ENCODE measurements at regions not wholly inside any gene's neighbourhood (a gene's known extent, or its start where the extent isn't known, plus 50 kb on each side); places are given as distances from the start of the nearest gene placed in this dataset.
A peak's percentile ranks its signal among the peaks of the same experiment; 100 is the strongest.

DNA sequence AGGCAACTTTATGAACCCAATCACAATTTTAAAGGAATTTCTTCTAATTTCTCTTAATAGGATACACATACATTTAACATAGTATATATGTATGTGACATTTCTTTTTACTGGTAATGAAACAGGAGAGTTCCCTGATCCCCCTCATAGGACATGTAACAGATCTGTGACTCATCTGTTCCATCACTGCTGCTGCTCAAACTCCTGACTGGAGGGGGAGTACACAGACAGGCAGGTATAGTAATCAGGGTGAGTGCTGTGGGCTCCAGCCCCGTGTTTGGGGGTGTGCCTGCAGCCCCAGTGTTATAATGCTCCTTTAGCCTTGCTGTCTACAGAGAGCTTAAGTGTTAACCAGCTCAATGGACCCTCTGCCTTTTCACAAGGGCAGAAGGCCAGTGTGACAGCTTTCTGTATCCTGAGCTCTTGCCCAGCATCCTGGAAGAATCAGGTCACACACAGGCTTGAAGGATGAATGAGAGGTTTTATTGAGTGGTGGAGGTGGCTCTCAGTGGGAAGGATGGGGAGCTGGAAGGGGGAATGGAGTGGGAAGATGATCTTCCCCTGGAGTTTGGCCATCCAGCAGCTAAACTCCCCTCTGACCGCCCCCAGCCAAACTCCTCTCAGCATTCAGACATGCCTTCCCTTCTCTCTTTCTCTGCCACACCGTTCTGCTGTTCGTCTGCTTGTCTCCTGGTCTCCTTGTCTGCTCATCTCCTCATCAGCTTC is 161.3 kb downstream of the ZNF608 start:
- no peak for DNase-seq (ENCODE audit: low spot score)

DNA sequence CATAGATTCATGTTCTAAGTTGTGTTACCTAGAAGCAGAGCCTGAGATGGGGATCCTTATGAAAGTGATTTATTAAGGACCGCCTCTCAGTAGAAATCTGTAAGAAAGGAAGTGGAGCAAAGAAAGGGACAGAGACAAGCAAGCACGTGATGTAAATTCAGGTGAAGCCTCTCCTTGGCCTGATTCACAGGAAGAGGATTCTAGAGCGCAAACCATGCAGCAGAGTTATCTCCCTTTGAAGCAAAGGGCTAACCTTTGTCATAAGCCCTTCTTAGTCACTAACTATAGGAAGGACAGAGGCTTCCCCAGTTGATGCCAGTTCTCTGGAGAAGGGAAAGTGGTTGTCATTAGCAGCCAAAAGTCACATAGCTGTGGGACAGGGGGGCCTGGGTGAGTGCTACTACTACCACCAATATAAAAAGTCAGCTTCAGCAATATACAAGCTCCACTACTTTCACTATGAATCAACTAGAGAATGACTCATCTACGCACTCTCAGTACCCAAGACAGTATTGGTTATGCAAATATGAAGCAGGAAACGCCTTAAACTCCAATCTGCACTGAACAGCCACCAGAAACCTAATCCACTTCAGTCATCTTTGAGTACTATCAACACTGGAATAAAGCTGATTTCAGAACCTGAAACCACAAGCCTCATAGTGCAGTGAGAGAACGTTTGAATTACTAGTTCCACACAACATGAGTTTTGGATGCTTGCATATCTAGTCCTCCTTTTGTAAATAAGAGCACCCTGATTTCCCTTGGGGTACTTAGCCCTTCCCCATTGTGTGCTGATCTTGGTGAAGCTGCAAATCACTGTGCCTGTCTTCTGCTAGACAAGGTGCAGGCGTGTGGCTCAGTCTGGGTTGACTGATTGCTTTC is 162.7 kb downstream of the ZNF608 start:
- peak; percentile 10 for DNase-seq (ENCODE audit: low spot score)

DNA sequence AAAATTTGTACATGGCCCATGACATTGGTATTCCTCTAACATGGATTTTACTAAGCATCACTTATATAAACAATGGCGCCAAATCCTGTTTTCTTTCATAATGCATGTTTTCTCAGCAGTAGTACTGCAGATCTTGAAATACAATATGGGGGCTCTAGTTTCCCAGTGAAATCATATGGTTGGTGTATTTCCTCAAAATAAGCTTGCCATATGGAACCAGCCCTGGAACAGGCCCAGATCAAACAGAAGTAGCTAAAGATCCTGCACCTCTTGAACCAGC is 163.9 kb downstream of the ZNF608 start:
- no peak for DNase-seq (ENCODE audit: low spot score)

DNA sequence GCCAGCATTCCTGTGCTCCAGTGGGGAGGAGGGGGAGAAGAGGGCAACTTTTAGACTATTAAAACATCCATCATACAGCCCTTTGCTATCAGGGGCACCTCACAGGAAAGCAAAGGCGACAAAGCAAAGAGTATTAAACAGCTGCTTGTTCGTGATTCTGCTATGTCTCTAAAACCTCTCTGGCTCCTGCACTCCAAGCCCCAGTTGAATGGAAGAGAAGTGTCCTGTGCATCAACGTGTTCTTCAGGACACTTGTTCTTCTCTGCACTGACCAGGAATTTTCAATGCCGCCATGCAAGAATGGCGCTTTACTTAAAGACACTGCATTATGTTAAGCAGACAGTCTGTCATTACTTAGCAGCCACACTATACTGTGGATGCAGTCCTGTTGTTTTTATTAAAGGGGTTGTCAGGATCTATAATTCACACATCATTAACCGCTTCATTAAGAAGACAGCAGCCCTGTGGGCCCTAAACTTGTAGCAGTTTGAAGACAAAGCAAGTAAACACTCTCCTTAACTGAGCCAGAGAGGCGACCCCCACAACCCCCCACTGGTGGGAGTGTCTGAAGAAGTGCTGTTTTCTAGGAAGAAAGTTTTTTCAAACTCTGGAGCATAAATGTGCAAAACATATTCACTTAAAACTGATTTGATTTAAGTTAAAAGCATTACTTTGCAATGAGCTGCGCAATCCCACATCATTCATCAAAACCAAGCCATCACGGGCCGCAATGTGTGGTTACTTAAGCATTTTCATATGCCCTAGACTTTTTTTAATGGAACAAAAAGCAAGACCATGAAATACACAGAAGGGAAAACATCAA is 164.5 kb downstream of the ZNF608 start:
- DNase-seq (ENCODE audit: low spot score) = no peak

DNA sequence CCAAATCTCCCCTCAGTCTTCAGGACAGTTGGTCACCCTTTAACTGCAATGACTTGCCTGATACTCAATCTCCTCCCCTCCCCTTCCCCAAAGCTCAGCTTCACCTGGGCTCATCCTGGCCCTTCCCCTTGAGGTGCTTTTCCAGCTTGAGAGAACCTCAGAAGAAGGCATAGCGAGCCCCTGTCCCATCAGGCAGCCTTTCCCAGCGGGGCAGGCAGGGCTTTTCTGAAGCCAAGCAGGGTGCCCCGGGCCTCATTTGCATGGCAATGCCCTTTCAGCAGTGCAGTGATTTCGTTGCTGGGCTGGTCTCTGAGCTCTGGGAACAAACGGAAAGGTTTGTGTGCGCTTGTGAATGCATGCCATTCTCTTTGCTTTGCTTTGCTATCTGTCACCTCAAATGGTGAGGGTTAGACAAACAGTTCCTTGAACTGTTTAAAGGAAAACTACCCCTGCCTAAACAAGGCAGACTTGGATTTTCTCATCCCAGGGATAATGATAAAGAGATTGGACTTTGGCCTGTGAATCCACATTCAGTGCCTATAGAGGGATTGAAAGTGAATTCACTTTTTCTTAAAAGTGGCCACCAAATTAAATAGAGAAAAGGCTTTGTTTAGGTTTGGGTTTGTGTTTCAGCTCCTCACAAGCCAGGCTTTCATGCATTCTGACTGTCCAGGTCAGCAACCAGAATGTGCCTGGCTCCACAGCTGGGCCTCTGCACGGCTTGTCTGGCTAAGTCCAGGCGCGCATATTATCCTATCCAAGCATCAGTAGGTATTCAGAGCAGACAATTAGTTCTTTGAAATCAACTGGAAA is 165.3 kb downstream of the ZNF608 start:
- no peak for DNase-seq (ENCODE audit: low spot score)

DNA sequence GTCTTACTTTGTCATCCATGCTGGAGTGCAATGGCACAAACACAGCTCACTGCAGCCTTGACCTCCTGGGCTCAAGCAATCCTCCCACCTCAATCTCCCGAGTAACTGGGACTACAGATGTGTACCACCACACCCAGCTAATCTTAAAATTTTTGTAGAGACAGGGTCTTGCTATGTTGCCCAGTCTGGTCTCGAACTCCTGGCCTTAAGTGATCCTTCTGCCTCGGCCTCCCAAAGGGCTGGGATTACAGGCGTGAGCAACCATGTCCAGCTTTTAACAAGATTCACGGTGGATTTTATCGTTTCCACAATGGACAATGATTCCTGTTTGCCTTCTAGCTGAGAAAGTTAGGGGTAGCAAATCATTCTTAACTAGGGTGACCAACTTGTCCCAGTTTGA is 165.9 kb downstream of the ZNF608 start:
- no peak for DNase-seq (ENCODE audit: low spot score)

DNA sequence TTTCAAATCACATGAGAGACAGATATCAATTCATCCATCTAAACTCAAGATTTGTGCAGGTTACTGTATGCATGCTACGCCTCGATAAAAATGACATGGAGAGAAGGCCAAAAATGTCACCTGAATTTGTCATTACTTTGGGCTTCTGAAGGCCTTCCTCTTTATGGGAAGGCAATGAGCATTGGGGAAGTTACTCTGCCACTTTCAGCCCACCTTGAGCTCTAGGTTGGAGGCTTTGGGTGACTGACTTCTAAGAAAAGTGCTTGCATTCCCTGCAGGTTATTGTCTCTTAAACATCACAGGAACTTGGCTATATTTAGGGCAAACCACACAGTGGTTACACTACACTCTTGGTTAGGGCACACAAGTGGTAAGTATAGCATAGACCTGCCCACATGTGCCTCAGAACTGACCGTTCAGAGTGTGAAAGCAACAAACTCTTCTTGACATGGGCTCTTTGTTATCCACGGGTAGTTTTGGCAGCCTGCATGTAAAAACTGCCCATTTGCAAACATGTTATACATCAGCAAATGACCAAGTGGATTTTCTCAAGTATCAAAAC is 169.5 kb downstream of the ZNF608 start:
- no peak for DNase-seq (ENCODE audit: low spot score)

DNA sequence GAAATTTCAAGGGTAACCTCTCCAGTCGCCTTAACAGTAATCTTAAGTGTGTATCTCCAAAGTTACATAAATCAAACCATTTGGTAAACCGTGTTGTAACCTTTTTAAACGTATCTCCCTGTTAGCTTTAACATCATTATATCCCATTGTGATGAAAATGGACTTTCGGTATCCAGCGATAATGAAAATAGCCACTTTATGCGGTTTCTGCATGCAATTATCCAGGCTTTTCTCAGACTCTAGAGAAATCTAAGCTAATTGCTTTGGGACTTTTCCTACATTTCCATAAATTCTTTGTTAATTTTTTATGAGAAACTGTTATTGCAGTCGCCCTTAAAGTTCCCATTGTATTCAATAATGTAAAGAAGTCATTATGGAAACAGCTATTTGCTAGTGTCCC is 170.7 kb downstream of the ZNF608 start:
- DNase-seq (ENCODE audit: low spot score) = no peak

DNA sequence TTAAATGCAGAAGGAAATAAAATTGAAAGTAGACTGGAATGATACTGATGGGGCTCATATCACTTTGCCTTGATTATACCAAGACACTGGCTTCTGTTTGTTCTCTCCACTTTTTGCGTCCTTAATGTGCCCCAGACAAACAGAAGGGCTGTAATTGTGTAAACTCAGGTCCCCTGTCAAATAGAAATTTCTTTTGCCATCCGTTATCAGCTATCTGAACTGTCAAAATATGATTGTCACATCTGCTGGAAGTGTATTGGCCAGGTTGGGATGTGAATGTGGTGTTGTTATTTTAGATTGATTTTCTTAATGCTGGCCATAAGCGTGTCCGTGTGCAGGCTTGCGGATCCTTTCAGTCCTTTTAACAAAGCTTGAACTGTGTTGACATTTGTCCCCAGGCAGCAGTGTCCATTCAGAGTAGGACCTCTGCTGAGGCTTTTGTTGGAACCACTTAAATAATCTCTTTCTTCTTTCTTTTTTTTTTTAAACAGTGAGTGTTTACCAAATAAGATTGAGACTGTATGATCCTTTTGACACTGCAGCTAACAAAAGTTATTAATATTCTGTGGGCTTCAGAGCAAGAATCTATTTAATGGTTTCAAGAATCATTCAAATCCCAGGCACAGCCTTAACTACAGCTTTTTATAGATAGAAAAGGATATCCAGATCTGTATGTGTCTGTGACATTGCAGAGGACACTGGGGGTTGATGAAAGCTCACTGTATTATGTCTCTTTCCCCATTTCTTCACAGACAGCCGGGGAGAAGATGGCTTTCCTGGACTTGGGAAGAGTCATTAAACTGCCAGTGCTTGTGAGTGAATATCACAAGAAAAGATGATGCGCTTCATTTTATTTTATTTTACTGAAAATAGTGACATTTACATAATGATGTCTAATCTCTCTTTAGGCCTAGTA is 171.7 kb downstream of the ZNF608 start:
- no peak for DNase-seq (ENCODE audit: low spot score)

DNA sequence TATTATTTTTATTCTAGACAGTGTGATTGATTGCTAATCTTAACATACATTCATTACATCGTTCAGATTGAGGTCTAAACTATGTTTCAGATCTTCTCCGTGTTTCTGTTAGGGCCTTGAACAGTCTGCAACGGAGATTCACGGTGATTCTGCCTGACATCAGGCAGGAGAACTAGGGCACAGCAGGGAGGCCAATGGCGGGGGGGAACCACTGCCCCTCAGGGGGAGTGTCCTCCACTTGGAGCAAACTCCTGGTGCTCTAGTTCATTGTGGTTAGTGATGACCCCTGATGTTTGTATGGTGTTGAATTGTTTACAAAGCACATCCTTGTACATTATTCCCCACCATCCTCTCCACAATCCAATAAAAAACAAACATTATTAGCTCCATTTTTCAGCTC is 173.5 kb downstream of the ZNF608 start:
- DNase-seq (ENCODE audit: low spot score) = no peak

DNA sequence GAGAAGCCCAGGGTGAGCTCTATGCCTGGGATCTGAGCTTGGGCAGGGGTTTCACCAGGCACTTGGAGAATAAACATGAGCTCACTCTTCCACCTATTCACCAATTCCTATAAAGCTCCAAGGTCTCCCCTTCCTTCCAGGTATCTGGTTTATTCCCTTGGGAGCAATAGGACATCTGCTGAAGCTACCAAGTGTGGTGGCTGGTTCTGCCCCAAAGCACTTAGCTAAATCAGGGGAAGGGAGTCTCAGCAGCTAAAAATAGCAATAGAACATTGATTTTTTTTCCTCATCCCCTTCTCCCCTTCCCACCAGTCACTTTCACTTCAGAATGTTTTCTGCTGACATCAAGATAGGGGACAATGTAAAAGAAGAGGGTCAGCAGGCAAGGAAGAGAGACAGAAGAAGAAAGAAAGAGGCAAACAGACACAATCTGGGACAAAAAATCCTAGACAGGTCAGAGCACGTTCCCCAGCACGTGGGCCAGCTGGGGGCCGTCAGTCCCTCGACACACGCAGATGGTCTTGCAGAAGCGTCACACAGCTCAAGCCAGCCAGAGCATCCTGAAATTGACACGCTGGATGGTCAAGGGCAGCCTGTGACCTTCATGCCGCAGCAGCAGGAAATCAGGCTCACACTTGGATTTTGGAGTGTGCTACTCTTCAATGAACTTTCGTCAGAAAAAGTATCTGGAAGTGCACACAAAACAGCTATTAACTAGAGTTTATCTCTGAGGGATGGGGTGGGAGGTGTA is 176.0 kb downstream of the ZNF608 start:
- DNase-seq (ENCODE audit: low spot score) = no peak

DNA sequence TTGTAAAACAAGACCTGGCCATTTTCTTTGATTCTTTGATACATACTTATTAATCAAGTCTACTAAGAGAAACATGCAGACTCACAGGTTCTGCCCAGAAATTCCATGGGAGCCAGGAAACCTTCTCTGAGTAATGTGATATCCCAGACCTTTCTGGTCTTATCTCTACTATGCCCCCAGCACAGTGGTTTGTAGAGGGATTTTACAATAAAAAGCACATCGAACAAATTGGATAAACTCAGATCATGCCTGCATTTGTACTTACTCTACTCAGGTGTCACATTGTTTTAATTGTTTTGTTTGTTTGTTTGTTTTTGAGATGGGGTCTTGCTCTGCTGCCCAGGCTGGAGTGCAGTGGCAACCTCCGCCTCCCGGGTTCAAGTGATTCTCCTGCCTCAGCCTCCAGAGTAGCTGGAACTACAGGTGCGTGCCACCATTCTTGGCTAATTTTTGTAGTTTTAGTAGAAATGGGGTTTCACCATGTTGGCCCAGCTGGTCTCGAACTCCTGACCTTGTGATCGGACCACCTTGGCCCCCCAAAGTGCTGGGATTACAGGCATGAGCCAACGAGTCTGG is 179.5 kb downstream of the ZNF608 start:
- no peak for DNase-seq (ENCODE audit: low spot score)

DNA sequence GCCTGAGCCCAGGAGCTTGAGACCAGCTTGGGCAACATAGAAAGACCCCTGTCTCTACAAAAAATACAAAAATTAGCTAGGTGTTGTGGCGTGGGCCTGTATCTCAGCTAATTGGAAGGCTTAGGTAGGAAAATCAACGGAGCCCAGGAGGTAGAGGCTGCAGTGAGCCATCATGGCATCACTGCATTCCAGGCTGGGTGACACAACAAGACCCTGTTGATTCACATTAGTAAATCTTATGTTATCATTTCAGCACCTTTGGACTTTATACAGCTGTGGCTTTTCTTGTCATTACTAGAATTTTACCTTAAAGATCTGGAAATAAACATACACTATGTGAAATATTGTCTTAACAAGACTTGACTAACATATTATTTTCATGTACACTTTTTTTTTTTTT is 185.0 kb downstream of the ZNF608 start:
- no peak for DNase-seq (ENCODE audit: low spot score)

DNA sequence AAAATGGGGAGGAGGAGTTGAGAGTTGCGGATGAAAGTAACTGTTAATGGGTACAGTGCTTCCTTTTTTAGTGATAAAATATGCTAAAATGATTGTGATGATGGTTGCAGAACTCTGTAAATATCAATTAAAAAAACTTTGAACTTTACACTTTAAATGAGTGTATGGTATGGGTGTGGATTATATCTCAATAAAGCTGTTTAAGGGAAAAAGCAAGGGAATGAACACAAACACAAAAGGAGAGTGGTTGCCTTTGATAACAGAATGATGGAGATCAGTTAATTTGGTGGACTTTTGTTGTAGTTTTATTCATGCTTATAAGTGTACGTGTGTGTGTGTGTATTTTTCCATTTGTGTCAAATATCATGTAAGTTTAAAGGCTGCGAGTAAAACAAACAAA is 186.1 kb downstream of the ZNF608 start:
- DNase-seq (ENCODE audit: low spot score) = no peak

DNA sequence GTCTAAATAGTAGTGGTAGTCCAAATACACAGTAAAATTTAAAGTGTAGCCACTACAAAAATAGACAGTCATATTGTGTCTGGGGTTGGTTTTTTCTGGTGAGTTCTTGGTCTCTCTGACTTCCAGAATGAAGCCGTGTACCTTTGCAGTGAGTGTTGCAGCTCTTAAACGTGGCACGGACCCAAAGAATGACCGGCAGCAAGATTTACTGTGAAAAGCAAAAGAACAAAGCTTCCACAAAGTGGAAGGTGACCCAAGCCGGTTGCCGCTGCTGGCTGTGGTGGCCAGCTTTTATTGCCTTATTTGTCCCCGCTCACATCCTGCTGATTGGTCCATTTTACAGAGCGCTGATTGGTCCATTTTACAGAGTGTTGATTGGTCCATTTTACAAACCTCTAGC is 188.7 kb downstream of the ZNF608 start:
- DNase-seq (ENCODE audit: low spot score) = no peak

DNA sequence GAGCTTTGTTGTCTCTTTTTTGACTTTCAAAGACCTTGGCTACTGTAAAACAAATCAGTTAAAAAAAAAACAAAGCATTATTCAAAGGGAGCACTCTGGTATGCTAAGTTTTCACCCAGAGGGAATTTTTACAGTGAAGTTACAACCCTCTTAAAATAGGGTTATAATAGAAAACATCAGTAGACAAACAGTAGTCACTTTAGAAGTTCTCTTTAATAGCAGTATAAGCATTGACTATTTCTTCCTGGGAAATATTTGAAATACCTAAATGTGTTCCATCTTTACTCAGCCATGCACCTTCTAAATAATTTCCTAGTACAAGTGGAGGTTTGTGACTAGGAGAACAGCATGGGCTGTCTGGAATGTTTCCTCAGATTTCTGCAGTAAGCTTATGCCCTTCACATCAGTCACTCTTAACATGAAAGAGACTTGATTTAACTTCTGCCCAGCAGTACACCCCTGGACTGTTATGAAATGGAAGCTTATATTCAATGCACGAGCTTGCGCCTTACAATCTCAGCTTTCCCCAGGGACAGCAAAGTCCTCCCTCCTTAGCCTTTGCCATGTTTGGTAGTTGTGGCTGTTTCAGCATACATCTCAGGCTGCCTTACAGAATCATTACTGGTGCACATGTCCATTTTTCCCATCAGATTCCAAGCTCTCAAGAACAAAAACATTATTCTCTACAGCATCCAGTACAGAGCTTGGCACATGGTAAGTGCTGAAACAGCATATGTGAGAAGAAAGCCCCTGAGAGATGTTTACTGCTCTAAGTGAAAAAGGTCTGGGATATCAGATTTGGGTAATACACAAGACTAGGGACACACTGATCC is 191.5 kb downstream of the ZNF608 start:
- no peak for DNase-seq (ENCODE audit: low spot score)

DNA sequence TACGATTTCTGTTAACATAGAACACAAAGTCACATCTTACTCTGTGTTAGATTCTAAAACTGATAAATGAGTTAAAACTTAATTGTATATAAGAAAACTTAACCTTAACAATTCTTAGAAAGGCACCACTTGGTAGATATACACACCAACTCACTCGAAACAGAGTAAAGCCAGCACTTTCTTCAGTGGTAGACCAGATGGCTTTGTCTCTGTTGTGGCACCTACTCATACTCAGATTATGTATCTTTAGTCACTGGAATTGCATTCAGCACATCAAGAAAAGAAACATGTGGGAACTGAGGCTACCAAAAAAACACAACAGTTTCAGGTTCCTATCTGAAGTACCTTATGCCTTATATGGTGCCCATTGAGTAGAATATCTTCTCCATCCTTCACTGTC is 192.5 kb downstream of the ZNF608 start:
- no peak for DNase-seq (ENCODE audit: low spot score)

DNA sequence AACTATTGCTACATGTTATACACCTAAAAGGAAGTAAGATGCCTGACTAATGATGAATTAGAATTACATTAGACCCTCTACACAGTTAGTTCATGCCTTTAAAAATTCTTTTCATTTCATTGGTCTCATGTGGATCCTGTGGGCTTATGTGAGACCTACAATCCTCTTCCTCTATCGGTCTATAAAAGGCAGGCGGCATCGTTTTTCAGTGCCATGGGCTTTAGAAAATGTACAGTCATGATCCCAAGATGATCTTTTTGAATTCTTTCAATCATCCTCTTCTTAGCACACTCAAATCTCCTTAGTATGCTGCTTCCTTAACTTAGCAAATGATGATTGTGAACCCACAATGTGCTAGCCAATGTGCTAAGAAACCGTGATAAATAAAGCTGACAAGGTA is 193.9 kb downstream of the ZNF608 start:
- no peak for DNase-seq (ENCODE audit: low spot score)

DNA sequence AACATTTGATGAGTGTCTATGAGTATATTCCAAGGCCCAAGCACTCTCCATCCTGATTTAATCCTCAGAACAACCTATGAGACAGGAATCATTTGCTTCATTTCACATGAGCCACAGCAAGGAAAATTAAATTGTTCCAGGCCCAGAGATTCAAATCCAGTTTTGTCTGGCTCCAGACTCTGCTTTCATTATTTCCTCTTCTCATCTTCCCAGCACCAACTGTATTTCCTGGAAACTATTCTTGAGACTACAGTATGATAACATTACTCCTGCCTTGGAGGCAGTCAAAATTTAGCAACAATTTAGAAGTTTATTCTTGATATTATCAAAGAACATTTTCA is 194.5 kb downstream of the ZNF608 start:
- DNase-seq (ENCODE audit: low spot score) = no peak
